SK-N-SH (cell line): ENCODE measurements at regions not wholly inside any gene's neighbourhood (a gene's known extent, or its start where the extent isn't known, plus 50 kb on each side); places are given as distances from the start of the nearest gene placed in this dataset.

ENCODE experiments used
- ELF1 ChIP-seq: IDR thresholded peaks from 2 replicates; pipeline ENCODE4 v1.4.0; 2012
- EZH2phosphoT487 ChIP-seq: fragments of 200-600 bp; sonication (generic); IDR thresholded peaks from 2 replicates; pipeline ENCODE4 v1.6.1; 2017; ENCODE audit warnings: low read depth, mixed run types, mild to moderate bottlenecking, antibody characterized with exemption, moderate library complexity, borderline replicate concordance
- GATA2 ChIP-seq: sonication (generic); formaldehyde crosslinking; IDR thresholded peaks from 2 replicates; pipeline ENCODE4 v1.5.0; 2020; ENCODE audit warnings: mild to moderate bottlenecking, missing genetic modification reagents
- POLR2AphosphoS5 ChIP-seq: IDR thresholded peaks from 2 replicates; pipeline ENCODE4 v1.6.1; 2012; ENCODE audit warnings: low read depth, low read length
- RAD21 ChIP-seq: IDR thresholded peaks from 2 replicates; pipeline ENCODE4 v1.6.1; 2012; ENCODE audit warnings: mild to moderate bottlenecking, low read length
- SIN3A ChIP-seq: IDR thresholded peaks from 2 replicates; pipeline ENCODE4 v1.6.1; 2012; ENCODE audit warnings: low read depth, mild to moderate bottlenecking, low read length, moderate library complexity, borderline replicate concordance
- TF ChIP-seq, protein P1 (sequence below): fragments of 200-600 bp; sonication (generic); IDR thresholded peaks from 2 replicates; pipeline ENCODE4 v1.6.1; 2017; ENCODE audit warnings: antibody characterized with exemption, mild to moderate bottlenecking, moderate library complexity
- TF ChIP-seq, protein P2 (sequence below): IDR thresholded peaks from 2 replicates; pipeline ENCODE4; 2012

DNA sequence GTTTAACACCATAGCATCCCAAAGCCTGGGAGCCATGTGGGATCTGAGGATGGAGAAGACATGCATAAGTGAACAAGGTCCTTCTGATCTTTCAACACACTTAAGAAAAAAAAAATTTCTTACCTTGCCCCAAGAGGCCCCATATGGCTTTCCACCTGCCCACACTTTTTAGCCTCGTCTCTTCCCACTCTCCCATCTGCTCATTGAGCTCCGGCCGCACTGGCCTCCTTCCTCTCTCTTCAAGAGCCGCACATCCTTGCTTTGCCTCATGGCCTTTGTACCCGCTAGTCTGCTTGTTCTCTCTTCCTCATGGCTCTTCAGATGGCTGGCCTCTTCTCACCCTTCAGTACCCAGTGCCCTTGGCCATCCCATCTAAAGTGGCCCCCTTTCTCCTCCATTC lies 70.2 kb upstream of the PDE4B start:
- TF ChIP-seq ELF1 (no peak), RAD21 (no peak), POLR2AphosphoS5 (no peak), EZH2phosphoT487 (no peak), SIN3A (no peak), GATA2 (CRISPR knock-in tag) (no peak)
- TF ChIP-seq, protein P1, sequence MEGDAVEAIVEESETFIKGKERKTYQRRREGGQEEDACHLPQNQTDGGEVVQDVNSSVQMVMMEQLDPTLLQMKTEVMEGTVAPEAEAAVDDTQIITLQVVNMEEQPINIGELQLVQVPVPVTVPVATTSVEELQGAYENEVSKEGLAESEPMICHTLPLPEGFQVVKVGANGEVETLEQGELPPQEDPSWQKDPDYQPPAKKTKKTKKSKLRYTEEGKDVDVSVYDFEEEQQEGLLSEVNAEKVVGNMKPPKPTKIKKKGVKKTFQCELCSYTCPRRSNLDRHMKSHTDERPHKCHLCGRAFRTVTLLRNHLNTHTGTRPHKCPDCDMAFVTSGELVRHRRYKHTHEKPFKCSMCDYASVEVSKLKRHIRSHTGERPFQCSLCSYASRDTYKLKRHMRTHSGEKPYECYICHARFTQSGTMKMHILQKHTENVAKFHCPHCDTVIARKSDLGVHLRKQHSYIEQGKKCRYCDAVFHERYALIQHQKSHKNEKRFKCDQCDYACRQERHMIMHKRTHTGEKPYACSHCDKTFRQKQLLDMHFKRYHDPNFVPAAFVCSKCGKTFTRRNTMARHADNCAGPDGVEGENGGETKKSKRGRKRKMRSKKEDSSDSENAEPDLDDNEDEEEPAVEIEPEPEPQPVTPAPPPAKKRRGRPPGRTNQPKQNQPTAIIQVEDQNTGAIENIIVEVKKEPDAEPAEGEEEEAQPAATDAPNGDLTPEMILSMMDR = no peak
- TF ChIP-seq, protein P2, sequence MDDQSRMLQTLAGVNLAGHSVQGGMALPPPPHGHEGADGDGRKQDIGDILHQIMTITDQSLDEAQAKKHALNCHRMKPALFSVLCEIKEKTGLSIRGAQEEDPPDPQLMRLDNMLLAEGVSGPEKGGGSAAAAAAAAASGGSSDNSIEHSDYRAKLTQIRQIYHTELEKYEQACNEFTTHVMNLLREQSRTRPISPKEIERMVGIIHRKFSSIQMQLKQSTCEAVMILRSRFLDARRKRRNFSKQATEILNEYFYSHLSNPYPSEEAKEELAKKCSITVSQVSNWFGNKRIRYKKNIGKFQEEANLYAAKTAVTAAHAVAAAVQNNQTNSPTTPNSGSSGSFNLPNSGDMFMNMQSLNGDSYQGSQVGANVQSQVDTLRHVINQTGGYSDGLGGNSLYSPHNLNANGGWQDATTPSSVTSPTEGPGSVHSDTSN = no peak
